Naive thymus-derived CD8-positive, alpha-beta T cell (primary cell): ENCODE measurements at regions not wholly inside any gene's neighbourhood (a gene's known extent, or its start where the extent isn't known, plus 50 kb on each side); places are given as distances from the start of the nearest gene placed in this dataset.

Experiments
- ATAC-seq, 2 donors: fragments of 150-1000 bp; cut with Tn5 transposase in 1 of 2; sonication (Bioruptor Pico), chemical (Tn5 transposase) in 1 of 2; 1 replicate in 1 of 2; 2 replicates in 1 of 2; pipeline ENCODE4 v1.10.0; 2021; ENCODE audit warnings: mild to moderate bottlenecking in 2 of 2, moderate library complexity in 2 of 2
- POLR2A ChIA-PET: fragments of 350-600 bp; sonication (Branson Sonifier 250); formaldehyde crosslinking; loops from one replicate; lab custom pipeline; 2021; ENCODE audit warnings: antibody characterized with exemption; lab: Charles Lee
- DNase-seq, 10 donors: peaks; one replicate each; pipeline versions ENCODE4 v3.0.0 to v3.0.0-alpha.2; 2020 to 2022
- H3K27ac Mint-ChIP-seq, 10 donors: one replicate each; pipeline ENCODE4 v1.8.0; 2020 to 2022; ENCODE audit warnings: mild to moderate bottlenecking in 10 of 10, mixed read lengths in 10 of 10, moderate library complexity in 4 of 10, inconsistent platforms in 1 of 10
- H3K27me3 Mint-ChIP-seq, 5 donors: one replicate each; pipeline ENCODE4 v1.8.0; 2021 to 2022; ENCODE audit warnings: mixed read lengths in 5 of 5
- H3K36me3 Mint-ChIP-seq, 3 donors: one replicate each; pipeline ENCODE4 v1.8.0; 2020 to 2022; ENCODE audit warnings: mixed read lengths in 3 of 3, mild to moderate bottlenecking in 2 of 3, inconsistent platforms in 1 of 3
- H3K4me1 Mint-ChIP-seq, 4 donors: one replicate each; pipeline ENCODE4 v1.8.0; 2021 to 2022; ENCODE audit warnings: mixed read lengths in 4 of 4
- H3K4me3 Mint-ChIP-seq, 10 donors: one replicate each; pipeline ENCODE4 v1.8.0; 2020 to 2022; ENCODE audit warnings: mild to moderate bottlenecking in 10 of 10, mixed read lengths in 10 of 10, moderate library complexity in 6 of 10, inconsistent platforms in 1 of 10
- H3K9me3 Mint-ChIP-seq, 9 donors: one replicate each; pipeline ENCODE4 v1.8.0; 2020 to 2022; ENCODE audit warnings: mixed read lengths in 9 of 9, mild to moderate bottlenecking in 3 of 9, inconsistent platforms in 1 of 9, moderate library complexity in 1 of 9

GRCh38 chr2:145845207-145845894 lies 1325.4 kb upstream of the ZEB2 start:
- POLR2A ChIA-PET, result no interaction called here
- DNase-seq (no peak), ATAC-seq (no peak)
- Mint-ChIP-seq H3K4me3 (no peak overlapping the region), H3K9me3 (peaks cover 0 to 11% (median 0%) of the 10 kb centered on the region in 9 donors), H3K27ac (no peak overlapping the region), H3K27me3 (no peaks in the 10 kb centered on the region), H3K4me1 (no peaks in the 10 kb centered on the region), H3K36me3 (no peaks in the 10 kb centered on the region)

- POLR2A ChIA-PET, result no interaction called here
- DNase-seq (no peak), ATAC-seq (no peak)
- Mint-ChIP-seq H3K36me3 (no peaks in the 10 kb centered on the region), H3K27me3 (no peaks in the 10 kb centered on the region), H3K4me1 (no peaks in the 10 kb centered on the region), H3K4me3 (no peak overlapping the region), H3K9me3 (peaks cover 0 to 11% (median 0%) of the 10 kb centered on the region in 9 donors), H3K27ac (no peak overlapping the region)
Measured at GRCh38 chr2:145841973-145842372, 1322.1 kb upstream of the ZEB2 start.

GRCh38 chr2:145836986-145837385 lies 1317.1 kb upstream of the ZEB2 start:
- ATAC-seq, result no peak
- Mint-ChIP-seq H3K27ac (no peak overlapping the region), H3K4me3 (no peak overlapping the region), H3K4me1 (no peaks in the 10 kb centered on the region), H3K9me3 (peaks cover 0 to 2% (median 0%) of the 10 kb centered on the region in 9 donors), H3K36me3 (no peaks in the 10 kb centered on the region), H3K27me3 (no peaks in the 10 kb centered on the region)
- no peak for DNase-seq
- POLR2A ChIA-PET, result no interaction called here

- Mint-ChIP-seq H3K27ac (no peak overlapping the region), H3K4me1 (no peaks in the 10 kb centered on the region), H3K27me3 (no peaks in the 10 kb centered on the region), H3K4me3 (no peak overlapping the region), H3K36me3 (no peaks in the 10 kb centered on the region), H3K9me3 (peaks cover 0 to 2% (median 0%) of the 10 kb centered on the region in 9 donors)
- POLR2A ChIA-PET, result no interaction called here
- no peak for DNase-seq
- no peak for ATAC-seq
Measured at GRCh38 chr2:145835665-145836064, 1315.7 kb upstream of the ZEB2 start.

GRCh38 chr2:145832681-145833080 lies 1312.8 kb upstream of the ZEB2 start:
- Mint-ChIP-seq H3K9me3 (peaks cover 0 to 4% (median 0%) of the 10 kb centered on the region in 9 donors), H3K4me3 (no peak overlapping the region), H3K27me3 (peaks cover 0 to 11% (median 1%) of the 10 kb centered on the region in 5 donors), H3K27ac (no peak overlapping the region), H3K36me3 (no peaks in the 10 kb centered on the region), H3K4me1 (no peaks in the 10 kb centered on the region)
- POLR2A ChIA-PET, result no interaction called here
- ATAC-seq (no peak), DNase-seq (no peak)

- H3K9me3 Mint-ChIP-seq, result peaks cover 0 to 18% (median 3%) of the 10 kb centered on the region in 9 donors
- H3K27ac Mint-ChIP-seq, result no peak overlapping the region
- H3K4me1 Mint-ChIP-seq, result no peaks in the 10 kb centered on the region
- ATAC-seq, result no peak
- no peak overlapping the region for H3K4me3 Mint-ChIP-seq
- H3K36me3 Mint-ChIP-seq, result no peaks in the 10 kb centered on the region
- POLR2A ChIA-PET, result no interaction called here
- no peak for DNase-seq
- H3K27me3 Mint-ChIP-seq, result peaks cover 0 to 20% (median 7%) of the 10 kb centered on the region in 5 donors
Measured at GRCh38 chr2:145829931-145830330, 1310.0 kb upstream of the ZEB2 start.

GRCh38 chr2:145827235-145827634 lies 1307.3 kb upstream of the ZEB2 start:
- POLR2A ChIA-PET, result no interaction called here
- no peaks in the 10 kb centered on the region for H3K36me3 Mint-ChIP-seq
- ATAC-seq (no peak), DNase-seq (no peak)
- no peak overlapping the region for H3K27ac Mint-ChIP-seq
- H3K4me1 Mint-ChIP-seq, result no peaks in the 10 kb centered on the region
- H3K27me3 Mint-ChIP-seq, result peaks cover 0 to 20% (median 7%) of the 10 kb centered on the region in 5 donors
- H3K4me3 Mint-ChIP-seq, result no peak overlapping the region
- H3K9me3 Mint-ChIP-seq, result peaks cover 0 to 18% (median 3%) of the 10 kb centered on the region in 9 donors

GRCh38 chr2:145824384-145824783 lies 1304.5 kb upstream of the ZEB2 start:
- POLR2A ChIA-PET, result no interaction called here
- Mint-ChIP-seq H3K36me3 (no peaks in the 10 kb centered on the region), H3K4me1 (no peaks in the 10 kb centered on the region), H3K27ac (no peak overlapping the region), H3K9me3 (peaks cover 0 to 35% (median 3%) of the 10 kb centered on the region in 9 donors), H3K27me3 (peaks cover 0 to 21% (median 10%) of the 10 kb centered on the region in 5 donors), H3K4me3 (no peak overlapping the region)
- no peak for DNase-seq
- no peak for ATAC-seq

- H3K27me3 Mint-ChIP-seq, result peaks cover 0 to 17% (median 10%) of the 10 kb centered on the region in 5 donors
- no peaks in the 10 kb centered on the region for H3K4me1 Mint-ChIP-seq
- POLR2A ChIA-PET, result no interaction called here
- DNase-seq (no peak), ATAC-seq (no peak)
- H3K9me3 Mint-ChIP-seq, result peaks cover 0 to 35% (median 3%) of the 10 kb centered on the region in 9 donors
- H3K4me3 Mint-ChIP-seq, result no peak overlapping the region
- no peaks in the 10 kb centered on the region for H3K36me3 Mint-ChIP-seq
- H3K27ac Mint-ChIP-seq, result no peak overlapping the region
Measured at GRCh38 chr2:145822892-145823534, 1303.1 kb upstream of the ZEB2 start.

GRCh38 chr2:145820651-145821050 lies 1300.7 kb upstream of the ZEB2 start:
- H3K4me3 Mint-ChIP-seq, result no peak overlapping the region
- H3K36me3 Mint-ChIP-seq, result no peaks in the 10 kb centered on the region
- no peak for ATAC-seq
- no peak for DNase-seq
- peaks cover 0 to 11% (median 1%) of the 10 kb centered on the region in 5 donors for H3K27me3 Mint-ChIP-seq
- no peak overlapping the region for H3K27ac Mint-ChIP-seq
- peaks cover 0 to 21% (median 2%) of the 10 kb centered on the region in 9 donors for H3K9me3 Mint-ChIP-seq
- no peaks in the 10 kb centered on the region for H3K4me1 Mint-ChIP-seq
- POLR2A ChIA-PET, result no interaction called here

- POLR2A ChIA-PET, result no interaction called here
Measured at GRCh38 chr2:145818890-145819504, 1299.1 kb upstream of the ZEB2 start.

GRCh38 chr2:145815933-145816332 lies 1296.0 kb upstream of the ZEB2 start:
- ATAC-seq (no peak), DNase-seq (no peak)
- H3K4me3 Mint-ChIP-seq, result no peak overlapping the region
- no peak overlapping the region for H3K27ac Mint-ChIP-seq
- peaks cover 0 to 11% (median 0%) of the 10 kb centered on the region in 5 donors for H3K27me3 Mint-ChIP-seq
- H3K9me3 Mint-ChIP-seq, result peaks cover 0 to 23% (median 2%) of the 10 kb centered on the region in 9 donors
- H3K36me3 Mint-ChIP-seq, result no peaks in the 10 kb centered on the region
- POLR2A ChIA-PET, result no interaction called here
- H3K4me1 Mint-ChIP-seq, result peaks cover 0 to 3% (median 0%) of the 10 kb centered on the region in 4 donors

More at GRCh38 chr2:145818890-145819504, 1299.1 kb upstream of the ZEB2 start:
- Mint-ChIP-seq H3K9me3 (peaks cover 0 to 27% (median 2%) of the 10 kb centered on the region in 9 donors), H3K27me3 (peaks cover 0 to 14% (median 1%) of the 10 kb centered on the region in 5 donors), H3K4me3 (no peak overlapping the region), H3K4me1 (no peaks in the 10 kb centered on the region), H3K36me3 (no peaks in the 10 kb centered on the region), H3K27ac (peak overlapping the region in 1 of 10 donors; percentile 25)
- no peak for ATAC-seq
- DNase-seq, result no peak

- Mint-ChIP-seq H3K36me3 (no peaks in the 10 kb centered on the region), H3K9me3 (peaks cover 0 to 10% (median 0%) of the 10 kb centered on the region in 9 donors), H3K27me3 (peaks cover 0 to 4% (median 0%) of the 10 kb centered on the region in 5 donors), H3K27ac (no peak overlapping the region), H3K4me1 (peaks cover 0 to 3% (median 0%) of the 10 kb centered on the region in 4 donors), H3K4me3 (no peak overlapping the region)
- DNase-seq (no peak), ATAC-seq (no peak)
- POLR2A ChIA-PET, result no interaction called here
Measured at GRCh38 chr2:145813481-145813880, 1293.6 kb upstream of the ZEB2 start.
